ENCODE measurements at regions not wholly inside any gene's neighbourhood (a gene's known extent, or its start where the extent isn't known, plus 50 kb on each side); places are given as distances from the start of the nearest gene placed in this dataset.

DNA sequence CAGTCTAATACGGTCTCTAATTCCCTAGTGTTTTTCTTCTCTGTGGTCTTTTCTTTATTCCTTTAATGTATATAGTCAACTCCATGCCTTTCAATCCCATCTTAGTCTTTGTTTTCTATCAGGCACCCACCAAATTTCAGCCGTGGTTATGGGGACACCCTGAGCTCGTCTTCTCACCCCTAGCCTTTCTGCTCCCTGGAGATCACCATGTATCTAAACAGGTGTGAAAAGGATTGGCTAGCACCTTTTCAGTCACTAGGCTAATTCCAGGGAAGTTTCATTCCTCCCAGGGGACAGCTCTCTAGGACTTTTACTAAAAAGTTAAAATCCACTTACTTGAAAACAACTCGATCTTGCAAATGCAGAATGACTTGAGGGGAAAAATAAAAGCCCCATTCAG, 291.3 kb downstream of the ETNK1 start:
- DNase-seq = no peak

DNA sequence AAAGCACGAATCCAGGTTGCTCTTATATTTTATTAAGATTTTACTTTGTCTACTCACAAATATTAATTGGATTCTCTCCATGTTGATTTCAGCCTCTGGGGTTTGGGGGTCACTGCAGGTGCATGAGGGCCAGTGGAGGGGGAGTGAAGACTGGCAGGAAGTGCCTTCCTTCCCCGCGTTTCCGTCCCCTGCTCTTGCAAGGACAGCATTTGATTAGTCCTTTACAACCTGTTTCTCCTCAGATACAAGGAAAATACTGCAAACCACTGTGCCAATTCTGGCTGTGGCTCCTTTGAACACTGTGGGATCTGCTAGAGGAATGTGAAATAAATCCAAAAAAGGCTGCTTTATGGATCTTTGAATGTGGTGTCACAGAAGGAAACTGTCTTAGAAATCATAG, 291.8 kb downstream of the ETNK1 start:
- DNase-seq = no peak

DNA sequence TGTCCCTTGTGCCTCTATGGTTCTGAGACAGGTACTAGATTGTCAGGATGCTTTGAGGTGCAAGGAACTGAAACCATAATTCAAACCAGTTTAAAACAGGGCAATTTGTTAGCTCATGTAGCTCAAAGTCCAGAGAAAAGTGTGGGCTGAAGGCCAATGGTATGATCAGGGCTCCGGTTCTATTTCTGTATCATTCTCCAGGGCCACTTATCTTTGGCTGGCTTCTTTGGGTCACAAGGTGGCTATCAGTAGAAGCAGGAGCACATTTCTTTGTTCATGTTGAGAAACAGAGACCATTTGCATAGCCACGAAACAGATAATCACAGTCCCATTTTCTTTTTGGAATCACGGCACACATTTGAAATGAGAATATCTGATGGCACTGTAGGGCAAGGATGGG, 294.9 kb downstream of the ETNK1 start:
- no peak for DNase-seq

DNA sequence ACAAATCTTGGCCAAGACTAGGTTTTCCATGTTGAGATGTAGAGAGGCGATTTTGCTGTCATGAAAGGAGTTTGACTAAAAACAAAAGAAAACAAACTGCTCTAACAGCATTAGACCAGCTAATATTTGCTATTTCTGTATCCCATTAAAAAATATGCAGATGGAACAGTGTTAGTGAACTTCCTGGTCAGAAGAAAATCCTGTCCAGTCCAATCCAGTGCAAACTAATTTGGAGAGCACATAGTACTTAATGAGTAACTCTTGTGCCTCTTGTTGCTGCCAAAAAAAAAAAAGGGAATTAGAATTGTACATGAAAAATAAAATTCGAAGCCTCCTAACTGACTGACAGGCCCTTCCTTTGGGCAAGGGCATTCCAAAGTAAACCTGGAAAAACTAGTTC, 298.8 kb downstream of the ETNK1 start:
- DNase-seq = no peak

DNA sequence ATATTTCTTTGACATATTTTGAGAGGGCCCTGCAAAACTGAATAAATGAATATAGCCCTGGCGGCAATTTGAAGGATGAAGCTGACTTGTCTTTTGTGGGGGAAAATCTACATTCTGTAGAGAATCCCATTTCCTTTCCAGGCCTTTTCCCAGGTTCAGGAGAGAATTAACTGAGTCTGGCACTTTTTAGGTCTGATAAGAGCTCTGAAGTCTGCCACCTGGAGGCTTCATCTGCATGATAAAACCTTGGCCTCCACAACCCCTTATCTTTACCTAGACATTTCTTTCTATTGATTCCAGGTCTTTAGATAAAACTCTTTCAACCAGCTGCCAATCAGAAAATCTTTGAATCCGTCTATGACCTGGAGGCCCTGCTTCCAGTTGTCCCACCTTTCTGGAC, 299.4 kb downstream of the ETNK1 start:
- no peak for DNase-seq

DNA sequence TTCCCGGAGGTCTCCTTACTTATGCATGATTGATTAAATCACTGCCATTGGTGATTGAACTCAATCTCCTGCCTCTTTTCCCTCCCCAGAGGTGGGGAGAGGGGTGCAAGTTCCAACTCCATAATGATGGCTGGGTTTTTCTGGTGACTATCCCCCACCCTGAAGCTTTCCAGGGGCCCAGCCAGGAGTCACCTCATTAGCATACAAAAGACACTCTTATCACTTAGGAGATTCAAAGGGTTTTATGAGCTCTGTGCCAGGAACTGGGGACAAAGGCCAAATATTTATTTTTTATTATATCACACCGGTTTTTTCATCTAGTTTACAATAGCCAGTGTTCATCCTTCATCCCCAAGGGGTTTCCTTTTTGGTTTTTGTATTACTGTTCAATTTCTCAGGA, 300.7 kb downstream of the ETNK1 start:
- DNase-seq = no peak

DNA sequence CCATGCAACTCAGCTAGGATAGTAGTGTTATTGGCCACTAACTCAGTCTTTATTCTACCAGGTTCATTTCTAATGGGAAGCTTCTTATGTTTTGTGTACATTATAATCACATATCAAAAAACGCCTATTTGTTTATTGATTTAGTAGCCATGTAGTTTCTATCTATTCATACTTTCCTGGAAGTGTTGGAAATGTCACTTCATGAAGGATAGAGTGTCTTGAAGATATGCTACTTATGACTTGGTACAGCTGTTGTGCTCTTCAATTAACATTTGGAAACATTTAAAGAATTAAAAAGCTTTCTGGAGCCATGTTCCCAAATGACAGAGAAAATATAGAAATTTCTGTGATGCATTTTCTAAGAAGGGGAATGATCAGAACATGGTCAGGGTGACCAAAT, 307.5 kb downstream of the ETNK1 start:
- no peak for DNase-seq

DNA sequence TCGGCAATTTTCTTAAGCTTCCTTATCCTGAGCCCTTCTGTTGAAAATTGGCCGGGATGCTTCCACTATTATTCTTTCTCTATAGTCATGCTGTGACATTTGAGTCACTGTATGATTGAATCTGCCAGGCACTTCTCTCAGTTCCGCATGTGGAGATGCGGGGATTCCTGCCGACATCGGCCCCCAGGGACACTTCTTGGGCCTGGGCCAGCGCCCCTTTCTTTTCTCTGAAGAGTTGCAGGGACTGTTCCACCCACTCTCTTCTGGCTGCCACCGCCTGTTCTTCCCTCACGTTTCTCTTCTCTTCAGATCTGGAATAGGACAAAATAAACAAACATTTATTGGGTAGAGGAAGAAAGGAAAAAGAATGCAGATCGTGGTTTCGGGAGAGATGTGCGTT, 310.1 kb downstream of the ETNK1 start:
- DNase-seq = no peak

DNA sequence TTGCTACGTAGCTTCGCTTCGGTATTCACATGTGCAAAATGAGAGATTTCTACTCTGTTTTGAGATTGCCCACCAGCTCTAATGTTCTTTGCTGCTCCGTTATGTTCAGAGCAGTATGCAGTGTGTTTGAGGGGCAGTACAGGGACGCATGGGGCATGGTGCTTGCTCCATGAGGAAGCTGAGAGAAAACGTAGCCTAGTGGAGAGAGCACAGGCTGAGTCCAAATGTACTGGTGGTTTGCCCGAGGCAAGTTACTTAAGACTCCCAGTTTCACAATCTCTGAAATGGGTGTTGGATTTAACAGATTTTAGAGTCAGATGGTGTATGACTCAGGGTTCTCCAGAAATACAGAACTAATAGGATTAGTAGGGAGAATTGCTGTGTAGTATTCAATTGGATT, 310.5 kb downstream of the ETNK1 start:
- DNase-seq = no peak

DNA sequence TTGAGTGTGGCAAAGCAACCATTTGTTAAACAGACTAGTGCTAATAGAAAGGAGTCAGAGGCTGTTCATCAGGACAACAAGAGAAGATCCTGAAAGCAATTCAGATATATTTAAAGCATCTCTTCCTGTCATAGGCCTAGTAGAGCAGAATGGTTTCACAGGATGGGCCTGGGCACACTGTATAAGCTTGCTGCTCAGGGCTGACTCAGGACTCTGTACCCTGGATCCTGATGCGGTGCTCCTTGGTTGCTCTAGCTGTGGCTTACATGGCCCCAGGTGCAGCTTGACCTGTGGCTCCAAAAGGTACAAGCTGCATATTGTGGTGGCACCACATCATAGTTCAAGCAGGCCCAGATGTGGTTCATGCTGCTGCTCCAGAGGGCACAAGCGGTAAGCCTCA, 313.4 kb downstream of the ETNK1 start:
- no peak for DNase-seq

DNA sequence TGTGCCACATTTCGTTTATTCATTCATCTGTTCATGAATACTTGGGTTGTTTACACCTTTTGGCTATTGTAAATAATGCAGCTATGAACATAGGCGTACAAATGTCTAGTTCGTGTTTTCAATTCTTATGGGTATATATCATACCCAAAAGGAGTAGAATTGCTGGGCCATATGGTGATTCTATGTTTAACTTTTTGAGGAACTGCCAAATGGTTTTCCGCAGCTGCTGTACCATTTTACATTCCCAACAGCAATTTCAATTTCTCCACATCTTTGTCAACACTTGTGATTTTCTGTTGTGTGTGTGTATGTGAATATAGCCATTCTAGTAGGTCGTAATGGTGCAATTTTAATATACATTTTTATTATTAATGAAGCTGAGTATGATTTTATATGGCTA, 326.2 kb downstream of the ETNK1 start:
- no peak for DNase-seq

DNA sequence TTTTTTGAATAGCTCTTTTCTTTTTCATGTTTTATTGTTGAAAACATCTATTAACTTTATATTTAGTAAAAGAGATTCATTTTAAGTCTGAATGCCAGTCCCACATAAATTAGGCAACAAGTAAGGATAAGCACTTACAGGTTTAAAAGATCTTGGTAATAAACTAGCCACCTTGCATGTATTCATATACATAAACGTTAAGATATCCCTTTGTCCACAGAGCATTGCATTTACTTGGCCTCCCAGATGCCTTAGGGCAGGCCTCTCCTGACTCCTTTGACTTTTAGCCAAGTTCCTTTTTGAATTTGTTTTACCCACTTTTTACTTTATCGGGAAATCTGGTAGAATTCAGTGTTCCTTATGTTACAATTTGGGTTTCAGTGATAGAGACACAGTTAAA, 331.7 kb downstream of the ETNK1 start:
- DNase-seq = no peak

DNA sequence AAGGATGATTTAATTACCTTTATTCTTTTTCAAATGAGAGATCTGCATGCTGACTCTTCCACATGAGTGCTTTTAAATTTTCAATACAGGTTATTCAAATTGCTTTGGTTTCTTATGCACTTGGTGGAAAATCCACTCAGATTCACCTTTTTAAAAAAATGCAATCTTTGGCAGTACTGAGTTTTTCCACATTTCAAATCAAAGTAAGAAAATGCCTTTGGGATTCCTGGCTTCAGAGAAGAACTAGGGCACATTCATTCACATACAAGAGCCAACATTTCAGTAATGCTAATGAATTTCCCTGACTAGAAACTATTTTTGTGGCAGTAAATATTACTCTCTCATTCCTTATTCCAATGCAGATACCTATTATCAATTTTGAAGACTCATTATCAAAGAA, 342.2 kb downstream of the ETNK1 start:
- DNase-seq = no peak

DNA sequence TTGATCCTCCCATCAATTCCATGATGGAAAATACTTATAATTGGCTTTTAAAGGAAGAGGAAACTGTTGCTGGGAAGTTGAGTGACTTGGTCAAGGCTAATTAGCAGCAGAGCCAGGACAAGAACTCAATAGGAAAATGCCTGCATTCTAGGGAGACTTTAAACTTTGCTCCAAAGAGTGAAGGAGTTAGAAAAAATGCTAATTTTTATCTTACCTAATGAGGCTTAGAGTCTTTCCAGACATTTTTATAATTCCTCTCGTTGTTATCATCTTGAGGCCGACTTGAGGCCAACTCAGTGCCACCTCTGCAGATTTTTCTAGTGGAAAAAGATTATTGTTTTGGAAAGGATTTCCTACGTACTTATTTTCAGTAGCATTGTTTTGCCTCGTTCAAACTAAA, 344.6 kb downstream of the ETNK1 start:
- DNase-seq = no peak

DNA sequence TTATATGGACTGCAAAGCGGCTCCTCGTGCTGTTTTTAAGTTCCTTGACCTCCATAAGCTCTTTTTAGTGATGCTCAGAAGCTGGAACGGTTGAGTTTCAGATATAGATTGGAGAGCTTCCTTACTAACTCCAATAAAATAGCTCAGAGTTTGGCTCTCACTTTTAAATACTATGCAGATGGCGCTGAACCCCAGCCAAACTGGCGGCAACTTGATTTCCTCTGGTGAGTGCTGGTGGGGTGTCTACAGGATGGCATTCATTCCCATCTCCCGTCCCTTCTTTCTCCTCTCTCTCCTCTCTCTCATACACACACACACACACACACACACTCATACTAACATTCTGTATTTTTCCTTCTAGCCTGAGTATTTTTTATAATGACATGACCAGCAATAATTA, 346.3 kb downstream of the ETNK1 start:
- DNase-seq = no peak

DNA sequence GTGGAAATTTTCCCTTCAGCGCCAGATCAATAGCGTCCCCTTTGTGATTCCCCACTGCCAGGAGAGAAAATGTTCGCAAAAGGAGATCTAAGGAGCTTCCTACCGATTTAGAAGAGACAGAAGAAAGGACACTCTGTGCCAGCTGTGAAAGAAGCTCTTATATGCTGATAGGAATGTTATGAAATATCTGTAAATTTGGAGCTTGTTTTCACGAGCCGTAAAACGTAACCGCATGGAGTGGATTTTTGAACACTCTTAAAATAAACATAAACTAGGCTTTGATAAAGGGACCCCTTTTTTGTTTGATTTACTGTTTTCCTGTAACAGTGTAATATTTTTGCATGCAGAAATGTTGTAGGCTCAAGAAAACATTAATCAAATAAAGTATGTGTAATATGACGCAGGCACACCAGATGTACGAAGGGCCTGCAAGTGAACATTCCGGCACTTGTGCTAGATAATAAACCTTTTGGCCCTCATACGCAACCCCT, 346.8 kb downstream of the ETNK1 start:
- no peak for DNase-seq

DNA sequence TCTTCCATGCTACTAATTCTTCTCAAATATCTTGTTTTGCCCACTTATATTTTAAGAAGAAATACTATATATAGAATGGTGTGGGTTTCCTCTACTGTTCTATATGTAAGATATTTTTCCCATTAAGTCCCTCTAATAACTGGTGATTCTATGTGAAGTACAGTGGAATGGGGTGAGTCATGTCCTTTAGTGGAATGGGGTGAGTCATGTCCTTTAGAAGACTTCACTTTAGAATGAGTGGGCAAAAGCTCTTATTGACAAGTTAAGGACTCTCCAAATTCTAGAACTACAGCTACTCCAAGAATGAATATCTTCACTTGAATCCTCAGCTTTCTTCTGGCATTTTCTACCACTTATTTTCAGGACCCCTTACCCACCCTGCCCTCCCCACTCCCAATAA, 349.9 kb downstream of the ETNK1 start:
- DNase-seq = no peak

DNA sequence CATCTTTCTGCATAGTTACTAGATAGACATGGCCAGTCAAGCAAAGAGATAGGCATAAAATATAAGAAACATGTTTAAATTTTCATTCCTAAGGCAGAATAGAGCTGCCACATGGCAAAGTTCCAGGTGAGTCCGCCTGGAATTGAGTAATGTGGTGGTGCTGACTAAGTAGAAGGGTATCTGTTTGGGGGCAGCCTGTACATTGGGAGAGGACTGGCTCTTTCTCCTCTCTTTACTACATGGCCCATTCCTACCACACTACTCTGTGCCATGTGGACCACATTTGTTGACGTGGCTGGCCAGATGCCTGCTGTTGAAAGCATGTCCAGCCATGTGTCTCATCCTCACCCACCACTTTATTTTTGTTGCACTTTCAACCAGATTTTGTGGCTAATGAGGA, 354.0 kb downstream of the ETNK1 start:
- DNase-seq = no peak

DNA sequence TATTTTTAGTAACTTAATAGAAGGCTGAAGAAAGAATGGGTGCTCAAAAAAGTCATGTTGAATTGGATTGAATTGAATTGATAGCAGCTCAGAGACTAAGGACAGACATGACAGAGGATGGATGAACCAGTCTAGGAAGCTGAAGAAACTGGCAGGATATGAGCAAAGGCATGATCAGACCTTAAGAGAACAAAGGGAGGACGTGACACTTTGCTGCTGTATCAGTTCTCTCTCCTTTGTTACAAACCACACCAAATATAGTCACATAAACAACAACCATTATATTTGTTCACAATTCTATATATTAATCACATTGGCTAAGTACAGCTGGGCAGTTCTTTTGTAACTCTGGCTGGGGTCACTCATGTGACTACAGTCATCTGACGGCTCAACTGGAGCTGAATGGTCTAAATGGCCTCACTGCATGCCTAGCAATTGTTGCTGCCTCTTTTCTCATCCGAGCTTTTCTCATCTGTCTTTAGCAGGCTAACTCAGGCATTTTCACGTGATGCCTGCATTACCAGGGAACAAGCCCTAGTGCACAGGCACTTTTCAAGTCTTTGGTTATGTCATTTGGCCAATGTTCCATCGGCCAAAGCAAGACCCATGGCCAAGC, 355.0 kb downstream of the ETNK1 start:
- no peak for DNase-seq

DNA sequence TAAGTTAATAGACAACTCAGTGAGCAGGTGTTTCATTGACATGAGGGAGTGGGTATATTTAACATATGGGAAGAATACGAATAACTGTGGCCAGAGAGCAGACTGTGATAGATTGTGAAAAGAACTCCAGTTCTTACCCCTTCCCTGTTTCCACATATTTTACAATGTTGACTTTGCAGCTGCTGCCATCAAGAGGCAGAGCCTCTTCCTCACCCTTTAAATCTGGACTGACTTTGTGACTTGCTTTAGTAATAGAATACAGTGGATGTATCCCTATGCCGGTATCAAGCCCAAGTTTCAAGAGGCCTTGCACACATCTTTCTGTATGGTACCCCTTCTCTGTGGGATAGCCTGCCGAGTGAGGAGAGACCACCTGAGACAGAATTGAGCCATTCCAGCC, 356.7 kb downstream of the ETNK1 start:
- no peak for DNase-seq

DNA sequence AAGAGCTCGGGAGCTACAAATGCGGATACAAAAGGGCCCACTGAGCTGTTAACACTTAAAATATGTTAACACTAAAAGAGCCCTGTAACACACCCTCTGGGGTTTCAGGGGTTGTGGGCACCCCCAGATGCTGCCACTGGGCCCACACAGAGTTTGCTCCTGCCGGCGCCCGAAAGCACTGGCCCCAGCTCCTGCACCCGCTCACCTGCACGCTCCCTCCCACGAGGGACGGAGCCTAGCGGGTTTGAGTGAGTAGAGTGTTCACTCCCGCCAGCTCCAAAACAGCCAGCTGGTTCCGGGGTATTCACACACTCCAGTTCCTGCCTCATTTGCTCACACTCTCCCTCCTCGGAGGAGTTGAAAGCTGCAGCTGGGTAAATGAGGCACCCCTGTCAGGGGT, 357.7 kb downstream of the ETNK1 start:
- no peak for DNase-seq

DNA sequence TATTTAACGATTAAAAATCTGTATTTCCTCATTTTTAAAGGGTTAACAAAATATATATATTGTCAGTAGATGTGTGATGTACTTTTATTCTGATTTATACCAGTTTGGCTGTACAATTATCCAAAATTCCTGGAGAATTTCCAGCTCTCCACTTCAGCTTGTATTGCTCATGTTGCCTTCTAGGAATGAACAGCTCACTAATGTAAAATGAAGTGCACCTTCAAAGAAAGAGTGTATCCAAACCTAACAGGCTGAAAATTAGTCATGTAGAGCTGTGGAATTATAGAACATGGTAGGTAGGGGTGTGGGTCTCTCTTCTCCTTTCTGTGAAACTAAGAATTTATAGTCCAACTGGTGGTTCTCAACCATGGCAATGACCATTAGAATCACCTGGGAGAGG, 362.0 kb downstream of the ETNK1 start:
- DNase-seq = no peak

DNA sequence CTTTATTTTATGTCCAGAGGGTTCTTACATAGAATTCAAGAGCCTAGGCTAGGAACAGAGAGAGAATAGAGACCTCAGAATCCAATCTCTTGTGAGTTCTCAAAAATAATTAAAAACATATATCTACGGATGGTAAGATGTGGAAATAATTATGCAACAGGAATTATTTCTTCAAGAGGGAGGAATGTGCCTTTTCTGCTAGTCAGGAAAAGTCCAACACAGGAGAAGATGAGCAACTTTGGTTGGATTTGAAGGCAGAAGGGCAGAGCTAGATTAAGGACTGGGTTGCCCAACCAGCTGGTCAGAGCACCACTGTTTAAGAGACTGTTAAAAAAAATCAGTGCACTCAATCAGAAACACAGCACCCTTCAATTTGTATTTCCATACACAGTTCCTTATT, 365.5 kb downstream of the ETNK1 start:
- DNase-seq = no peak

DNA sequence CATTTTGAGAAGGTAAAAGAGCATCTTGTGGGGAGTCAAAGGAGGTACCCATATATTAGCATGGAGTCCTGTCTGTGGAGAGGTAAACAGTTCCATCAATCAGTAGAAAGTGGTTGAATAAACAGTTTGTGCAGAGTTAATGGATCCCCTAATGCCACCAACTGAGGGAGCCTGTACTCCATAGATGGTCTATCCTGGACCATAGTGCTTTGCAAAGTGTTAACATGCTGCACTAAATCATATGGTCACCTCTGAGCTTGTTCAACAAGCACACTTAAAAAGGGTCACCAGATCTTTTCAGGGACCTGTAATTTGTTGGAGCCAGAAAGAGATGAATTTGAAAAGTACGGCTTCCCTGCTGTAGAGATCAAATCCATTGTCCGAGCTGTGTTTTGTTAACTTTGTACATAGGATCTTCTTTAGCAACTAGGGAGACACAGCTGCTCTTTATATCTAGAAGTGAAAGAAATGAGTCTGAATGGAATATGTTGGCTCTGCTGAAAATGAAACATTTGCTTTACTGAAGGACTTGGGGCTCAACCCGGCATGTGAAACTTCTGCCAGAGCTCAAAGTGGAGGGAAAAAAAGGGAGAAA, 366.4 kb downstream of the ETNK1 start:
- no peak for DNase-seq

DNA sequence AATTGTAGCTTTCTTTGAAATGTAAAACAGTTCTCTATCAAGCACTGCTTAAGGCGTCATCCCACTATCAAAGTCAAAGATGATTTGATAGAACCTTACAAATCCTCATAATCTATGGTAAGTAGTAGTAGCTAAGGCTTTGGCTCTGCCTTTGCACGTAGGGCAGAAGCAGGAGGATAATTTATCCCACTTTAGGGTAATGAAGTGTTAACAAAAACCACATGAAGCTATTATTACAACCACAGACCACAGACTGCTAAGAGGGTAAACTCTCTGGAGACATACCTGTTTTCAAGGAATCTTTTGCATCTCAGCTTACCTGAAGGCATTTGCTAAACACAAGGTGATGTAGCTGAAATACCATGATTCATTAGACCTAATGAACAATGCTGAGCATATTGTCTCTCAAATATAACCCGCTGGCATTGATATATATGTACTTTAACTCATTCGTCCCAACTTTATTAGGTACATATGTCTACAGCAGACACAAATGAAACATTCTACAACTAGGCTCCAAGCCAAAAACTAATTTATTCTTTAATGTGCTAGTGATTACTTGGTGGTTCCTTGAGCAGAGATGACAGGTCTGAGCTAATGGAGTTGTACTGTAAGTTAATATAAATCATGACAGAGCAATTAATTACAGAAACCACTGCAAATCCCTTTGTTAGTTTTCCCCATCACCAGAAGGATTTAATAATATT, 368.8 kb downstream of the ETNK1 start:
- DNase-seq = no peak
